Trophoblast cell (in vitro differentiated cells and primary cell): ENCODE measurements at regions not wholly inside any gene's neighbourhood (a gene's known extent, or its start where the extent isn't known, plus 50 kb on each side); places are given as distances from the start of the nearest gene placed in this dataset.
"Not testable (repeated sequence)": the region's sequence is repeated elsewhere in the genome, so short reads cannot be mapped to it uniquely, and the experiment has no call there.

Experiments used
- DNase-seq, 2 donors: peaks; one replicate each; pipeline ENCODE4 v3.0.0-alpha.2; 2016
- H2AFZ ChIP-seq: 2 replicates; pipeline ENCODE4 v1.6.1; 2013; ENCODE audit warnings: low read length, moderate library complexity, mild to moderate bottlenecking; ENCODE audit not compliant: insufficient read depth, poor library complexity
- H2AK5ac ChIP-seq: 2 replicates; pipeline ENCODE4 v1.6.1; 2013; ENCODE audit warnings: mild to moderate bottlenecking, low read length
- H2BK120ac ChIP-seq: 2 replicates; pipeline ENCODE4 v1.6.1; 2013; ENCODE audit warnings: low read length, mild to moderate bottlenecking, moderate library complexity; ENCODE audit not compliant: insufficient read depth, poor library complexity
- H2BK12ac ChIP-seq: 2 replicates; pipeline ENCODE4 v1.6.1; 2013; ENCODE audit warnings: mild to moderate bottlenecking, low read length, moderate library complexity
- H2BK5ac ChIP-seq: 2 replicates; pipeline ENCODE4 v1.6.1; 2013; ENCODE audit warnings: low read length, low read depth, moderate library complexity, mild to moderate bottlenecking; ENCODE audit not compliant: poor library complexity
- H3K14ac ChIP-seq: 2 replicates; pipeline ENCODE4 v1.6.1; 2013; ENCODE audit warnings: mild to moderate bottlenecking, low read length
- H3K18ac ChIP-seq: 2 replicates; pipeline ENCODE4 v1.6.1; 2013; ENCODE audit warnings: mild to moderate bottlenecking, low read length
- H3K23ac ChIP-seq: 2 replicates; pipeline ENCODE4 v1.6.1; 2013; ENCODE audit warnings: low read length
- H3K27ac ChIP-seq: 2 replicates; pipeline ENCODE4 v1.5.1; 2013; ENCODE audit warnings: low read depth, mild to moderate bottlenecking, inconsistent platforms, low read length, moderate library complexity
- H3K27me3 ChIP-seq: 2 replicates; pipeline ENCODE4 v1.6.1; 2013; ENCODE audit warnings: inconsistent platforms, mild to moderate bottlenecking, low read length, moderate library complexity; ENCODE audit not compliant: insufficient read depth
- H3K36me3 ChIP-seq, 2 experiments: 1 replicate in 1 of 2; 2 replicates in 1 of 2; pipeline ENCODE4 v1.6.1; 2013; ENCODE audit warnings: low read length in 2 of 2, mild to moderate bottlenecking in 2 of 2, moderate library complexity in 1 of 2; ENCODE audit not compliant: insufficient read depth in 2 of 2, control insufficient read depth in 1 of 2
- H3K4ac ChIP-seq: 2 replicates; pipeline ENCODE4 v1.6.1; 2013; ENCODE audit warnings: low read depth, mild to moderate bottlenecking, low read length, moderate library complexity
- H3K4me1 ChIP-seq, 2 experiments: 1 replicate in 1 of 2; 2 replicates in 1 of 2; pipeline ENCODE4 v1.6.1; 2013; ENCODE audit warnings: low read length in 2 of 2, mild to moderate bottlenecking in 2 of 2, moderate library complexity in 1 of 2; ENCODE audit not compliant: insufficient read depth in 2 of 2, control insufficient read depth in 1 of 2
- H3K4me2 ChIP-seq: 2 replicates; pipeline ENCODE4 v1.6.1; 2013; ENCODE audit warnings: inconsistent platforms, mild to moderate bottlenecking, low read length, moderate library complexity
- H3K4me3 ChIP-seq: 2 replicates; pipeline ENCODE4 v1.5.1; 2013; ENCODE audit warnings: mild to moderate bottlenecking, low read depth, low read length, inconsistent platforms
- H3K79me1 ChIP-seq: one replicate; pipeline ENCODE4 v1.6.1; 2013; ENCODE audit warnings: low read length
- H3K79me2 ChIP-seq: 2 replicates; pipeline ENCODE4 v1.6.1; 2013; ENCODE audit warnings: low read length, mild to moderate bottlenecking; ENCODE audit not compliant: control insufficient read depth, insufficient read depth, poor library complexity
- H3K9ac ChIP-seq: 2 replicates; pipeline ENCODE4 v1.6.1; 2013; ENCODE audit warnings: mild to moderate bottlenecking, low read length
- H3K9me3 ChIP-seq: 2 replicates; pipeline ENCODE4 v1.6.1; 2013; ENCODE audit warnings: low read depth, mild to moderate bottlenecking, control low read depth, inconsistent platforms, low read length; ENCODE audit not compliant: insufficient read depth
- H4K12ac ChIP-seq: 2 replicates; pipeline ENCODE4 v1.6.1; 2013; ENCODE audit warnings: low read depth, mild to moderate bottlenecking, low read length, moderate library complexity
- H4K8ac ChIP-seq: 2 replicates; pipeline ENCODE4 v1.6.1; 2013; ENCODE audit warnings: low read depth, mild to moderate bottlenecking, low read length, moderate library complexity
- H4K91ac ChIP-seq: one replicate; pipeline ENCODE4 v1.6.1; 2013; ENCODE audit warnings: low read depth, mild to moderate bottlenecking, low read length, moderate library complexity
- WGBS: extraction: QIAGEN DNeasy Blood & Tissue Kit; methylation state at CpG from one replicate; pipeline ENCODE4 v1.1.7; 2013; ENCODE audit warnings: missing lambda C conversion rate; ENCODE audit not compliant: insufficient read length, insufficient coverage; ENCODE audit errors: extremely low coverage; 5-methylcytosine and 5-hydroxymethylcytosine counted together

- Histone ChIP-seq H3K79me1 (peaks cover 1% of the 10 kb centered on the region), H3K4me1 (peaks cover 0 to 4% of the 10 kb centered on the region in 2 experiments), H3K27me3 (no peaks in the 10 kb centered on the region), H4K12ac (no peak overlapping the region), H4K91ac (no peak overlapping the region), H2BK5ac (no peak overlapping the region), H3K4ac (no peak overlapping the region), H2AFZ (no peak overlapping the region), H3K23ac (no peak overlapping the region), H3K14ac (no peak overlapping the region), H3K79me2 (no peaks in the 10 kb centered on the region), H3K4me3 (no peak overlapping the region), H3K9me3 (peaks cover 2% of the 10 kb centered on the region), H3K27ac (no peak overlapping the region), H3K9ac (no peak overlapping the region), H2BK12ac (no peak overlapping the region), H3K4me2 (no peak overlapping the region), H2BK120ac (no peak overlapping the region), H3K36me3 (no peaks in the 10 kb centered on the region), H2AK5ac (no peak overlapping the region), H3K18ac (no peak overlapping the region), H4K8ac (no peak overlapping the region)
- no peak for DNase-seq
- no CpG with 5 or more reads among the region's 5 CpGs for WGBS
These were observed 218.6 kb upstream of the SLC38A2 start for GRCh38 chr12:46590991-46591703.

DNA sequence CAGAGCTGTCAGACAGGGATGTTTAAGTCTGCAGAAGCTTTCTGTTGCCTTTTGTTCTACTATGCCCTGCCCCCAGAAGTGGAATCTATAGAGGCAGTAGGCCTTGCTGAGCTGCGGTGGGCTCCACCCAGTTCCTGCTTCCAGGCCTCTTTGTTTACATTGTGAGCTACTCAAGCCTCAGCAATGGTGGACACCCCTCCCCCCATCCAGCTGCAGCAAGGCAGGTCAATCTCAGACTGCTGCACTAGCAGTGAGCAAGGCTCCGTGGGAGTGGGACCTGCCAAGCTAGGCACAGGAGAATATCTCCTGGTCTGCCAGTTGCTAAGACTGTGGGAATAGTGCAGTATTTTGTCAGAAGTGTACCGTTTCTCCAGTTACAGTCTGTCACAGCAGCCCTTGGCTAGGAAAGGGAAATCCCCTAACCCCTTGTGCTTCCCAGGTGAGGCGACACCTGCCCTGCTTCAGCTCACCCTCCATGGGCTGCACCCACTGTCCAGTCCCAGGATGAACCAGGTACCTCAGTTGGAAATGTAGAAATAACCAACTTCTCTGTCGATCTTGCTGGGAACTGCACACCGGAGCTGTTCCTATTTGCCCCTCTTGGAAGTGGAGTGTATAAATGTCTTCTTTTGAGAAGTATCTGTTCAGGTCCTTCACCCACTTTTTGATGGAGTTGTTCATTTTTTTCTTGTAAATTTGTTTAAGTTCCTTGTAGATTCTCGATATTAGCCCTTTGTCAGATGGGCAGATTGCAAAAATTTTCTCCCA lies 213.5 kb upstream of the SLC38A2 start:
- Histone ChIP-seq H3K27ac (no peak overlapping the region), H3K9ac (no peak overlapping the region), H3K9me3 (no peaks in the 10 kb centered on the region), H4K8ac (no peak overlapping the region), H3K14ac (no peak overlapping the region), H3K18ac (no peak overlapping the region), H3K36me3 (no peaks in the 10 kb centered on the region), H2BK12ac (no peak overlapping the region), H3K23ac (no peak overlapping the region), H3K4me2 (no peak overlapping the region), H3K79me2 (no peaks in the 10 kb centered on the region), H2AK5ac (no peak overlapping the region), H2BK5ac (no peak overlapping the region), H2AFZ (no peak overlapping the region), H3K79me1 (peaks cover 3% of the 10 kb centered on the region), H4K91ac (peak overlapping the region; percentile 5), H4K12ac (no peak overlapping the region), H3K4me3 (no peak overlapping the region), H2BK120ac (no peak overlapping the region), H3K4ac (no peak overlapping the region), H3K27me3 (no peaks in the 10 kb centered on the region), H3K4me1 (peaks cover 3 to 11% of the 10 kb centered on the region in 2 experiments)
- DNase-seq = no peak
- WGBS = no CpG with 5 or more reads among the region's 7 CpGs

- H3K9ac ChIP-seq, H3K79me2 ChIP-seq, H4K91ac ChIP-seq, H3K27me3 ChIP-seq, H3K4me1 ChIP-seq, H4K12ac ChIP-seq, H2BK120ac ChIP-seq, H2AFZ ChIP-seq, H2BK5ac ChIP-seq, H3K4me2 ChIP-seq, H3K14ac ChIP-seq, H2BK12ac ChIP-seq, H3K27ac ChIP-seq, H2AK5ac ChIP-seq, H4K8ac ChIP-seq, DNase-seq, H3K23ac ChIP-seq, H3K9me3 ChIP-seq, H3K4me3 ChIP-seq, H3K79me1 ChIP-seq, H3K36me3 ChIP-seq, H3K4ac ChIP-seq, H3K18ac ChIP-seq: not testable (repeated sequence)
- WGBS = no CpG with 5 or more reads among the region's 4 CpGs
These were observed 211.5 kb upstream of the SLC38A2 start for GRCh38 chr12:46584098-46584497.

DNA sequence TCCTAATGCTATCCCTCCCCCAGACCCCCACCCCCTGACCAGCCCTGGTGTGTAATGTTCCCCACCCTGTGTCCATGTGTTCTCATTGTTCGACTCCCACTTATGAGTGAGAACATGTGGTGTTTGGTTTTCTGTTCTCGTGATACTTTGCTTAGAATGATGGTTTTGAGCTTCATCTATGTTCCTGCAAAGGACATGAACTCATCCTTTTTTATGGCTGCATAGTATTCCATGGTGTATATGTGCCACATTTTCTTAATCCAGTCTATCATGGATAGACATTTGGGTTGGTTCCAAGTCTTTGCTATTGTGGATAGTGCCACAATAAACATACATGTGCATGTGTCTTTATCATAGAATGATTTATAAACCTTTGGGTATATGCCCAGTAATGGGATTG lies 209.4 kb upstream of the SLC38A2 start:
- not testable (repeated sequence) for H3K36me3 ChIP-seq

More for the DNA sequence above, 209.4 kb upstream of the SLC38A2 start:
- H4K12ac ChIP-seq, H2AK5ac ChIP-seq, H3K79me2 ChIP-seq, H2AFZ ChIP-seq, H3K14ac ChIP-seq, H3K4me3 ChIP-seq, H4K8ac ChIP-seq, H3K9ac ChIP-seq, H4K91ac ChIP-seq, H2BK12ac ChIP-seq, H3K4me1 ChIP-seq, H3K4ac ChIP-seq, H3K79me1 ChIP-seq, DNase-seq, H3K4me2 ChIP-seq, H3K23ac ChIP-seq, H2BK5ac ChIP-seq, H2BK120ac ChIP-seq, H3K27me3 ChIP-seq, H3K9me3 ChIP-seq, H3K27ac ChIP-seq, H3K18ac ChIP-seq: not testable (repeated sequence)
- WGBS = no CpG with 5 or more reads among the region's 2 CpGs
